ENCODE measurements at regions not wholly inside any gene's neighbourhood (a gene's known extent, or its start where the extent isn't known, plus 50 kb on each side); places are given as distances from the start of the nearest gene placed in this dataset.

- TF ChIP-seq POLR2A (IDR thresholded peaks at IDR 0.05; ENCODE audit: low read depth, low read length) (no peak), TAF1 (IDR thresholded peaks at IDR 0.05; ENCODE audit: low read depth, low read length) (no peak)
These were observed 341.2 kb downstream of the SNAPC1 start for GRCh38 chr14:62103464-62103863.

Measured in GM12891 (cell line).